Hepatic stellate cell (primary cell): ENCODE measurements at regions not wholly inside any gene's neighbourhood (a gene's known extent, or its start where the extent isn't known, plus 50 kb on each side); places are given as distances from the start of the nearest gene placed in this dataset.

Experiments
- DNase-seq: peaks from one replicate; pipeline ENCODE4 v3.0.0; 2011; ENCODE audit warnings: low spot score

DNA sequence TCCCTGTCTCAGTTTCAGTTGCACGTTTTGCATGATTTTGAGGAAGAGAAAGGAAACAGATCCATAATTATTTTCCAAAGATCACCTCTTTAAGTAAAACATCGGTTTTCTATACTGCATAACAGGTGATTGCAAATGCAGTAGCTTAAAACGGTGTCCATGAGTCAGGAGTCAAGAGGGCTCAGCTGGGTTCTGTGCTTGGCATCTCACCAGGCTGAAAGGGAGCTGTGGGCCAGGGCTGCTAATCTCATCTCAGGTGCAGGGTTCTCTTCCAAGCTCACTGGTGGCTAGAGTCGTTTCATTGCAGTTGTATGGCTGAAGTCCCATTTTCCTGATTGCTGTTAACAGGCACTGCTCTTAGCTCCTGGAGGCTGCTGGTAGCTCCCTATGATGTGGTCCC lies 57.0 kb upstream of the PRKCQ start:
- no peak for DNase-seq

DNA sequence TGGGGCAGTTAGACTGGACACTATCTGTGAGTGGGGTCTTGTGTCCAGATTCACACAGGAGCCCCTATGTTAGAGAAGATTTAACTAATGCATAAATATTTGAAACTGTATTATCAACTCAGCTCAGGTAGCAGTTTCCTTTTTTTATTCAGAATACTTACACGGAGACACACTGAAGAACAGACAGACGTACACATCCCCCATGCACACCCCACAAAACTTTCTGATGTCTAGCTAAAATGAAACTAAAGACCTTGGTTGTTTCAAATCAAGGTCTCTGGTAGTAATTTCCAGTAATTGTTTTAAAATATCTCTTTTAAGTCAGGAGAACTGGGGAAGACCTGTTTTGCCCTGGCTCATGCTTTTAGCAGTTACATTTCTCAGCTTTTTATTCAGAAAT lies 55.7 kb upstream of the PRKCQ start:
- no peak for DNase-seq
